ENCODE measurements at regions not wholly inside any gene's neighbourhood (a gene's known extent, or its start where the extent isn't known, plus 50 kb on each side); places are given as distances from the start of the nearest gene placed in this dataset.

DNA sequence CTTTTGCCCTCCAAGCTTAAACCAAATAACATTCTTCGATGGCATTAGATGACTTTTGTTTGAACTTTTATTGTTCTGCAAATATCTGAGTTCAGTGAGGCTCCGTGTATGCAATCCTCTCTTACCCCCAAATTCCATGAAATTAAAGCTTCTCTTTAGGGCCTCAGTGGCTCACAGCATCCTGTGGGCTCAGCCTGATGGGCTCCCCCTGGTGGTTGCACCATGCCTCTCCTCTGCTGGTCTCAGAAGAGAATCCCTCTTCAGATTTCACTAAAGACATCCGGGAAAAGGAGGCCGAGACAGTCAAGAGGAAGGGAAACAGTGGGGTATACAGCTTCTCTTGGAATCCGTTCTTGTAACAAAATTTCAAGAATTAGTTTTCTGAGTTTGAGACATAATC is 331.6 kb upstream of the NT5E start:
- ChIA-PET CTCF (no interaction called here), POLR2A (ENCODE audit: unreplicated experiment) (interaction anchor here (0.6 kb wide), 1 partner anchor 10 kb away, joined by 4 read pairs; no protein-coding TSS in a partner anchor)
- no peak overlapping the region for H3K9ac ChIP-seq (ENCODE audit: low read depth, low read length)
- no peak overlapping the region for H2AFZ ChIP-seq (replicated peaks; ENCODE audit: low read length, poor library complexity)
- no peak overlapping the region for H4K91ac ChIP-seq (ENCODE audit: insufficient read depth, low read depth, low read length)
- H3K56ac ChIP-seq (ENCODE audit: extremely low read depth, insufficient read depth, low read length): no peak overlapping the region
- no peak overlapping the region for H3K23ac ChIP-seq (ENCODE audit: low read depth, low read length)
- no peak overlapping the region for H2BK15ac ChIP-seq (ENCODE audit: low read depth, low read length)
- no peak overlapping the region for H2BK20ac ChIP-seq (ENCODE audit: low read depth, low read length)
- no peak overlapping the region for H3K4me3 ChIP-seq (ENCODE audit: insufficient read depth, low read depth, low read length)
- no peaks in the 10 kb centered on the region for H3K4me1 ChIP-seq (ENCODE audit: control insufficient read depth, insufficient read depth, low read length)
- intact Hi-C loops (cut with micrococcal nuclease) (no loop called here), dilution Hi-C loops (cut with HindIII; ENCODE audit: low sequenced_read_pairs, unreplicated experiment) (no loop called here), in situ Hi-C loops (cut with MboI; ENCODE audit: low sequenced_read_pairs) (no loop called here)
- H2AK5ac ChIP-seq (ENCODE audit: low read depth, low read length): no peak overlapping the region
- H4K8ac ChIP-seq (ENCODE audit: low read depth in 2 of 2, low read length in 2 of 2): no peak overlapping the region
- TF ChIP-seq SMC3 (IDR thresholded peaks at IDR 0.05; ENCODE audit: low read depth, low read length) (no peak), RCOR1 (IDR thresholded peaks at IDR 0.05; ENCODE audit: insufficient replicate concordance, low read length) (no peak)
- no peak overlapping the region for H2BK5ac ChIP-seq (ENCODE audit: low read depth, low read length, poor library complexity, severe bottlenecking)
- no peaks in the 10 kb centered on the region for H3K9me3 ChIP-seq (ENCODE audit: control insufficient read depth, insufficient read depth, low read length)
- ATAC-seq (ENCODE audit: low read depth): no peak
- BruUV-seq (replicated peaks): no TSS peak
- no peak overlapping the region for H2BK120ac ChIP-seq (ENCODE audit: low read depth, low read length)
- H3K4ac ChIP-seq (ENCODE audit: low read depth, low read length): no peak overlapping the region
- H3K27me3 ChIP-seq (ENCODE audit: control insufficient read depth, insufficient read depth, low read length): peaks cover 2% of the 10 kb centered on the region
- H4K20me1 ChIP-seq (ENCODE audit: insufficient read depth, low read length): no peaks in the 10 kb centered on the region
- H3K79me1 ChIP-seq (ENCODE audit: low read depth in 1 of 2, low read length in 2 of 2): no peaks in the 10 kb centered on the region
- no peak for DNase-seq
- H3K18ac ChIP-seq (ENCODE audit: low read depth, low read length): no peak overlapping the region
- H3K36me3 ChIP-seq (ENCODE audit: control insufficient read depth, insufficient read depth, low read length): no peaks in the 10 kb centered on the region
- H3K4me2 ChIP-seq (ENCODE audit: low read depth, low read length): no peak overlapping the region
- no peak overlapping the region for H2AK9ac ChIP-seq (replicated peaks; ENCODE audit: low read depth, low read length, poor library complexity)
- H3K14ac ChIP-seq (replicated peaks; ENCODE audit: low read depth, low read length): no peak overlapping the region
- no peaks in the 10 kb centered on the region for H3K9me1 ChIP-seq (ENCODE audit: insufficient read depth, low read length)
- H3K27ac ChIP-seq (ENCODE audit: insufficient read depth, low read length): no peak overlapping the region
- WGBS, 2 experiments (ENCODE audit: extremely low coverage in 2 of 2, insufficient read length in 1 of 2): no CpG with 5 or more reads among the region's 5 CpGs
- no peak overlapping the region for H4K5ac ChIP-seq (ENCODE audit: low read depth, low read length)

All from IMR-90 (cell line).